Cardiac fibroblast (primary cell): ENCODE measurements at regions not wholly inside any gene's neighbourhood (a gene's known extent, or its start where the extent isn't known, plus 50 kb on each side); places are given as distances from the start of the nearest gene placed in this dataset.
A peak's percentile ranks its signal among the peaks of the same experiment; 100 is the strongest.

Experiments
- DNase-seq, 2 donors: peaks; one replicate each; pipeline versions ENCODE4 v3.0.0 to v3.0.0-alpha.2; 2010; ENCODE audit warnings: low read depth in 2 of 2
- H3K4me3 ChIP-seq, 2 donors: replicated peaks in 1 of 2; 1 replicate in 1 of 2; 2 replicates in 1 of 2; pipeline ENCODE4 v1.5.1; 2011; ENCODE audit warnings: low read depth in 2 of 2, low read length in 2 of 2, mild to moderate bottlenecking in 2 of 2, moderate library complexity in 1 of 2
- CTCF ChIP-seq: IDR thresholded peaks from one replicate; pipeline ENCODE4 v1.5.1; 2011; ENCODE audit warnings: low read depth, mild to moderate bottlenecking, low read length, inconsistent platforms

GRCh38 chr2:47272031-47272864 is 95.9 kb upstream of the CALM2 start:
- peak; percentile 64 for TF ChIP-seq CTCF
- DNase-seq = peak; percentile 53 to 60
- peak overlapping the region in 1 of 2 donors; percentile 17 for H3K4me3 ChIP-seq

GRCh38 chr2:47271054-47272000 is 95.0 kb upstream of the CALM2 start:
- H3K4me3 ChIP-seq = no peak overlapping the region
- TF ChIP-seq CTCF = no peak
- peak in 1 of 2 donors; percentile 9 for DNase-seq

- TF ChIP-seq CTCF = no peak
- DNase-seq = peak in 1 of 2 donors; percentile 8
- H3K4me3 ChIP-seq = no peak overlapping the region
Measured at GRCh38 chr2:47270421-47270820, 94.1 kb upstream of the CALM2 start.

GRCh38 chr2:47269316-47270232 is 93.3 kb upstream of the CALM2 start:
- DNase-seq = peak; percentile 95 to 99
- no peak for TF ChIP-seq CTCF

GRCh38 chr2:47267711-47268086 is 91.4 kb upstream of the CALM2 start:
- H3K4me3 ChIP-seq = no peak overlapping the region
- no peak for TF ChIP-seq CTCF
- DNase-seq = no peak

More at GRCh38 chr2:47269316-47270232, 93.3 kb upstream of the CALM2 start:
- H3K4me3 ChIP-seq = no peak overlapping the region

GRCh38 chr2:47266939-47267710 is 90.8 kb upstream of the CALM2 start:
- DNase-seq = no peak
- no peak overlapping the region for H3K4me3 ChIP-seq
- no peak for TF ChIP-seq CTCF
